HepG2 (cell line): ENCODE measurements at regions not wholly inside any gene's neighbourhood (a gene's known extent, or its start where the extent isn't known, plus 50 kb on each side); places are given as distances from the start of the nearest gene placed in this dataset.

ENCODE experiments used
- ARID2 ChIP-seq: sonication (generic); formaldehyde crosslinking; IDR thresholded peaks from 2 replicates; pipeline ENCODE4 v1.8.1; 2022; ENCODE audit warnings: mild to moderate bottlenecking, missing genetic modification reagents, borderline replicate concordance
- BCL6 ChIP-seq: IDR thresholded peaks from 2 replicates; pipeline ENCODE4 v1.6.1; 2016; ENCODE audit warnings: missing genetic modification reagents, missing compliant biosample characterization
- EZH2 ChIP-seq: conservative IDR thresholded peaks from 2 replicates; pipeline ENCODE4 v1.6.1; 2012; ENCODE audit warnings: mild to moderate bottlenecking, low read depth, low read length, moderate library complexity
- GTF3A ChIP-seq: sonication (generic); formaldehyde crosslinking; conservative IDR thresholded peaks from 2 replicates; pipeline ENCODE4 v1.4.0; 2020; ENCODE audit warnings: mild to moderate bottlenecking, missing genetic modification reagents
- HMG20A ChIP-seq: IDR thresholded peaks from 2 replicates; pipeline ENCODE4 v1.6.1; 2016; ENCODE audit warnings: borderline replicate concordance
- KLF13 ChIP-seq: sonication (generic); formaldehyde crosslinking; IDR thresholded peaks from 2 replicates; pipeline ENCODE4 v1.4.0; 2020; ENCODE audit warnings: mild to moderate bottlenecking, missing genetic modification reagents
- POLR2AphosphoS5 ChIP-seq: IDR thresholded peaks from 2 replicates; pipeline ENCODE4 v1.6.1; 2012; ENCODE audit warnings: low read depth, low read length
- RARA ChIP-seq: IDR thresholded peaks from 2 replicates; pipeline ENCODE4 v1.6.1; 2016; ENCODE audit warnings: missing genetic modification reagents, missing compliant biosample characterization
- RARG ChIP-seq: sonication (generic); formaldehyde crosslinking; IDR thresholded peaks from 2 replicates; pipeline ENCODE4 v1.4.0; 2020; ENCODE audit warnings: low read depth, mild to moderate bottlenecking, missing genetic modification reagents
- RXRB ChIP-seq: IDR thresholded peaks from 2 replicates; pipeline ENCODE4 v1.6.1; 2016; ENCODE audit warnings: borderline replicate concordance, missing genetic modification reagents, missing compliant biosample characterization
- STAG1 ChIP-seq: sonication (generic); formaldehyde crosslinking; IDR thresholded peaks from 2 replicates; pipeline ENCODE4 v1.4.0; 2020; ENCODE audit warnings: missing genetic modification reagents
- ZFYVE20 ChIP-seq: sonication (generic); formaldehyde crosslinking; IDR thresholded peaks from 2 replicates; pipeline ENCODE4 v1.8.0; 2023; ENCODE audit warnings: low read depth, mild to moderate bottlenecking, moderate library complexity, missing genetic modification reagents, borderline replicate concordance
- ZNF20 ChIP-seq: sonication (generic); formaldehyde crosslinking; IDR thresholded peaks from 2 replicates; pipeline ENCODE4 v1.4.0; 2020; ENCODE audit warnings: mild to moderate bottlenecking, moderate library complexity, missing genetic modification reagents
- ZNF839 ChIP-seq: sonication (generic); formaldehyde crosslinking; IDR thresholded peaks from 2 replicates; pipeline ENCODE4 v1.4.0; 2020; ENCODE audit warnings: missing genetic modification reagents, mild to moderate bottlenecking, borderline replicate concordance
- ZZZ3 ChIP-seq: sonication (generic); formaldehyde crosslinking; IDR thresholded peaks from 2 replicates; pipeline ENCODE4 v1.4.0; 2020; ENCODE audit warnings: missing genetic modification reagents, mild to moderate bottlenecking, borderline replicate concordance
- TF ChIP-seq, protein P1 (sequence below): sonication (generic); formaldehyde crosslinking; IDR thresholded peaks from 2 replicates; pipeline ENCODE4 v1.4.0; 2020; ENCODE audit warnings: low read depth, mild to moderate bottlenecking, missing genetic modification reagents
- TF ChIP-seq, protein P2 (sequence below): IDR thresholded peaks from 2 replicates; pipeline ENCODE4 v1.6.1; 2016
- TF ChIP-seq, protein P3 (sequence below): sonication (generic); formaldehyde crosslinking; conservative IDR thresholded peaks from 2 replicates; pipeline ENCODE4 v1.8.1; 2023; ENCODE audit warnings: missing genetic modification reagents
- TF ChIP-seq, protein P4 (sequence below): IDR thresholded peaks from 2 replicates; pipeline ENCODE4 v1.4.0; 2020; ENCODE audit warnings: mild to moderate bottlenecking, missing genetic modification reagents
- TF ChIP-seq, protein P5 (sequence below): sonication (generic); formaldehyde crosslinking; IDR thresholded peaks from 2 replicates; pipeline ENCODE4 v1.5.0; 2020; ENCODE audit warnings: mild to moderate bottlenecking, missing genetic modification reagents, moderate library complexity
- TF ChIP-seq, protein P6 (sequence below): sonication (generic); formaldehyde crosslinking; IDR thresholded peaks from 2 replicates; pipeline ENCODE4 v1.4.0; 2020; ENCODE audit warnings: mild to moderate bottlenecking, missing genetic modification reagents

DNA sequence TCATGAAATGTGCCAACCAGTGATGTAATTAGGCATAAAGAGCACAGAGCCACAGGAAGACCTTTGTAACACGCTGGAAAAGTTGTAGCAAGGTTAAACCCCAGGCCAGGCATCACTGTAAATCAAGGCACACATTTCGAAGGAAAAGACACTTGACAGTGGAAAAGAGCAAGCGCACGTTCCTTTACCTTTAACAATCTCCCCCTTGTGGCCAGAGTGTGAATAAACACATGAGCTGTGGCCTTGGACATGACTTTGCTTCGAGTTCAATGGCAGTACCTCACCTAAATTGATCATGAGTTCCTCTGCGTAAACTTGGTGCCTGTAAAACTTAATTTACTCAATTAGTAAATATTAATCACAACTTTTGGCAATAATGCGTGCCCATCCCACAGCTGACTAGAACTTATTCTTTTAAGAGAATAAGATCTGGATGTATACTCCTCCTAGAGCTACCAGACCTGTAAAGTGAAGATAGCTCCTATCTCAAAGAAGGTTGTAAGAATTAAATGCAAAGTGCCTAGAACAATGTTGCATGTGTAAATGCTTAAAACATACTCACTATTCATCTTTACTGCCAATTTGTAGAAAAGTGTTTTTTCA lies 757.0 kb upstream of the NECTIN3 start (continued):
- TF ChIP-seq ZFYVE20 (CRISPR knock-in tag) (no peak), STAG1 (CRISPR knock-in tag) (peak; percentile 59), ZNF839 (no peak), HMG20A (CRISPR knock-in tag) (peak; percentile 29; the same call in 1 of the 2 replicates), ZZZ3 (no peak), POLR2AphosphoS5 (no peak), ZNF20 (CRISPR knock-in tag) (no peak), RXRB (CRISPR knock-in tag) (peak; percentile 63; the same call in 1 of the 2 replicates), RARG (CRISPR knock-in tag) (no peak), EZH2 (no peak), GTF3A (no peak), BCL6 (CRISPR knock-in tag) (peak; percentile 24; the same call in 1 of the 2 replicates), KLF13 (no peak), ARID2 (CRISPR knock-in tag) (0 out of 2 replicates have a peak, but pooled peaks have one; percentile 39), RARA (CRISPR knock-in tag) (peak; percentile 83)
- TF ChIP-seq, protein P1, sequence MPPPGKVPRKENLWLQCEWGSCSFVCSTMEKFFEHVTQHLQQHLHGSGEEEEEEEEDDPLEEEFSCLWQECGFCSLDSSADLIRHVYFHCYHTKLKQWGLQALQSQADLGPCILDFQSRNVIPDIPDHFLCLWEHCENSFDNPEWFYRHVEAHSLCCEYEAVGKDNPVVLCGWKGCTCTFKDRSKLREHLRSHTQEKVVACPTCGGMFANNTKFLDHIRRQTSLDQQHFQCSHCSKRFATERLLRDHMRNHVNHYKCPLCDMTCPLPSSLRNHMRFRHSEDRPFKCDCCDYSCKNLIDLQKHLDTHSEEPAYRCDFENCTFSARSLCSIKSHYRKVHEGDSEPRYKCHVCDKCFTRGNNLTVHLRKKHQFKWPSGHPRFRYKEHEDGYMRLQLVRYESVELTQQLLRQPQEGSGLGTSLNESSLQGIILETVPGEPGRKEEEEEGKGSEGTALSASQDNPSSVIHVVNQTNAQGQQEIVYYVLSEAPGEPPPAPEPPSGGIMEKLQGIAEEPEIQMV (CRISPR knock-in tag): no peak
- TF ChIP-seq, protein P2, sequence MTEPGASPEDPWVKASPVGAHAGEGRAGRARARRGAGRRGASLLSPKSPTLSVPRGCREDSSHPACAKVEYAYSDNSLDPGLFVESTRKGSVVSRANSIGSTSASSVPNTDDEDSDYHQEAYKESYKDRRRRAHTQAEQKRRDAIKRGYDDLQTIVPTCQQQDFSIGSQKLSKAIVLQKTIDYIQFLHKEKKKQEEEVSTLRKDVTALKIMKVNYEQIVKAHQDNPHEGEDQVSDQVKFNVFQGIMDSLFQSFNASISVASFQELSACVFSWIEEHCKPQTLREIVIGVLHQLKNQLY (CRISPR knock-in tag): no peak
- TF ChIP-seq, protein P3, sequence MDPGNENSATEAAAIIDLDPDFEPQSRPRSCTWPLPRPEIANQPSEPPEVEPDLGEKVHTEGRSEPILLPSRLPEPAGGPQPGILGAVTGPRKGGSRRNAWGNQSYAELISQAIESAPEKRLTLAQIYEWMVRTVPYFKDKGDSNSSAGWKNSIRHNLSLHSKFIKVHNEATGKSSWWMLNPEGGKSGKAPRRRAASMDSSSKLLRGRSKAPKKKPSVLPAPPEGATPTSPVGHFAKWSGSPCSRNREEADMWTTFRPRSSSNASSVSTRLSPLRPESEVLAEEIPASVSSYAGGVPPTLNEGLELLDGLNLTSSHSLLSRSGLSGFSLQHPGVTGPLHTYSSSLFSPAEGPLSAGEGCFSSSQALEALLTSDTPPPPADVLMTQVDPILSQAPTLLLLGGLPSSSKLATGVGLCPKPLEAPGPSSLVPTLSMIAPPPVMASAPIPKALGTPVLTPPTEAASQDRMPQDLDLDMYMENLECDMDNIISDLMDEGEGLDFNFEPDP: no peak
- TF ChIP-seq, protein P4, sequence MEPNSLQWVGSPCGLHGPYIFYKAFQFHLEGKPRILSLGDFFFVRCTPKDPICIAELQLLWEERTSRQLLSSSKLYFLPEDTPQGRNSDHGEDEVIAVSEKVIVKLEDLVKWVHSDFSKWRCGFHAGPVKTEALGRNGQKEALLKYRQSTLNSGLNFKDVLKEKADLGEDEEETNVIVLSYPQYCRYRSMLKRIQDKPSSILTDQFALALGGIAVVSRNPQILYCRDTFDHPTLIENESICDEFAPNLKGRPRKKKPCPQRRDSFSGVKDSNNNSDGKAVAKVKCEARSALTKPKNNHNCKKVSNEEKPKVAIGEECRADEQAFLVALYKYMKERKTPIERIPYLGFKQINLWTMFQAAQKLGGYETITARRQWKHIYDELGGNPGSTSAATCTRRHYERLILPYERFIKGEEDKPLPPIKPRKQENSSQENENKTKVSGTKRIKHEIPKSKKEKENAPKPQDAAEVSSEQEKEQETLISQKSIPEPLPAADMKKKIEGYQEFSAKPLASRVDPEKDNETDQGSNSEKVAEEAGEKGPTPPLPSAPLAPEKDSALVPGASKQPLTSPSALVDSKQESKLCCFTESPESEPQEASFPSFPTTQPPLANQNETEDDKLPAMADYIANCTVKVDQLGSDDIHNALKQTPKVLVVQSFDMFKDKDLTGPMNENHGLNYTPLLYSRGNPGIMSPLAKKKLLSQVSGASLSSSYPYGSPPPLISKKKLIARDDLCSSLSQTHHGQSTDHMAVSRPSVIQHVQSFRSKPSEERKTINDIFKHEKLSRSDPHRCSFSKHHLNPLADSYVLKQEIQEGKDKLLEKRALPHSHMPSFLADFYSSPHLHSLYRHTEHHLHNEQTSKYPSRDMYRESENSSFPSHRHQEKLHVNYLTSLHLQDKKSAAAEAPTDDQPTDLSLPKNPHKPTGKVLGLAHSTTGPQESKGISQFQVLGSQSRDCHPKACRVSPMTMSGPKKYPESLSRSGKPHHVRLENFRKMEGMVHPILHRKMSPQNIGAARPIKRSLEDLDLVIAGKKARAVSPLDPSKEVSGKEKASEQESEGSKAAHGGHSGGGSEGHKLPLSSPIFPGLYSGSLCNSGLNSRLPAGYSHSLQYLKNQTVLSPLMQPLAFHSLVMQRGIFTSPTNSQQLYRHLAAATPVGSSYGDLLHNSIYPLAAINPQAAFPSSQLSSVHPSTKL (CRISPR knock-in tag): peak; percentile 66
- TF ChIP-seq, protein P5, sequence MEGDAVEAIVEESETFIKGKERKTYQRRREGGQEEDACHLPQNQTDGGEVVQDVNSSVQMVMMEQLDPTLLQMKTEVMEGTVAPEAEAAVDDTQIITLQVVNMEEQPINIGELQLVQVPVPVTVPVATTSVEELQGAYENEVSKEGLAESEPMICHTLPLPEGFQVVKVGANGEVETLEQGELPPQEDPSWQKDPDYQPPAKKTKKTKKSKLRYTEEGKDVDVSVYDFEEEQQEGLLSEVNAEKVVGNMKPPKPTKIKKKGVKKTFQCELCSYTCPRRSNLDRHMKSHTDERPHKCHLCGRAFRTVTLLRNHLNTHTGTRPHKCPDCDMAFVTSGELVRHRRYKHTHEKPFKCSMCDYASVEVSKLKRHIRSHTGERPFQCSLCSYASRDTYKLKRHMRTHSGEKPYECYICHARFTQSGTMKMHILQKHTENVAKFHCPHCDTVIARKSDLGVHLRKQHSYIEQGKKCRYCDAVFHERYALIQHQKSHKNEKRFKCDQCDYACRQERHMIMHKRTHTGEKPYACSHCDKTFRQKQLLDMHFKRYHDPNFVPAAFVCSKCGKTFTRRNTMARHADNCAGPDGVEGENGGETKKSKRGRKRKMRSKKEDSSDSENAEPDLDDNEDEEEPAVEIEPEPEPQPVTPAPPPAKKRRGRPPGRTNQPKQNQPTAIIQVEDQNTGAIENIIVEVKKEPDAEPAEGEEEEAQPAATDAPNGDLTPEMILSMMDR (CRISPR knock-in tag): peak; percentile 77
- TF ChIP-seq, protein P6, sequence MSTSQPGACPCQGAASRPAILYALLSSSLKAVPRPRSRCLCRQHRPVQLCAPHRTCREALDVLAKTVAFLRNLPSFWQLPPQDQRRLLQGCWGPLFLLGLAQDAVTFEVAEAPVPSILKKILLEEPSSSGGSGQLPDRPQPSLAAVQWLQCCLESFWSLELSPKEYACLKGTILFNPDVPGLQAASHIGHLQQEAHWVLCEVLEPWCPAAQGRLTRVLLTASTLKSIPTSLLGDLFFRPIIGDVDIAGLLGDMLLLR (CRISPR knock-in tag): no peak
